HG03521 (cell line): ENCODE measurements at regions not wholly inside any gene's neighbourhood (a gene's known extent, or its start where the extent isn't known, plus 50 kb on each side); places are given as distances from the start of the nearest gene placed in this dataset.
"Not testable (repeated sequence)": the region's sequence is repeated elsewhere in the genome, so short reads cannot be mapped to it uniquely, and the experiment has no call there.

ENCODE experiments used
- ATAC-seq: cut with Tn5 transposase; IDR thresholded peaks from one replicate; pipeline ENCODE4 v1.9.1; 2021; ENCODE audit warnings: mild to moderate bottlenecking, moderate library complexity; ENCODE audit not compliant: unreplicated experiment

GRCh38 chr20:53778041-53778516 lies 184.4 kb upstream of the ZNF217 start:
- ATAC-seq, result no peak

GRCh38 chr20:53777402-53777801 lies 183.8 kb upstream of the ZNF217 start:
- not testable (repeated sequence) for ATAC-seq

GRCh38 chr20:53776858-53777257 lies 183.2 kb upstream of the ZNF217 start:
- no peak for ATAC-seq

- no peak for ATAC-seq
These were observed 181.0 kb upstream of the ZNF217 start for GRCh38 chr20:53774461-53775203.

GRCh38 chr20:53773792-53774401 lies 180.3 kb upstream of the ZNF217 start:
- ATAC-seq, result no peak

- ATAC-seq, result not testable (repeated sequence)
These were observed 179.6 kb upstream of the ZNF217 start for GRCh38 chr20:53773066-53773791.

GRCh38 chr20:53769041-53769440 lies 175.4 kb upstream of the ZNF217 start:
- no peak for ATAC-seq

- ATAC-seq, result no peak
These were observed 174.7 kb upstream of the ZNF217 start for GRCh38 chr20:53768329-53768728.

- ATAC-seq, result no peak
These were observed 173.7 kb upstream of the ZNF217 start for GRCh38 chr20:53767206-53767930.

- no peak for ATAC-seq
These were observed 170.8 kb upstream of the ZNF217 start for GRCh38 chr20:53764415-53764800.

- ATAC-seq, result no peak
These were observed 170.2 kb upstream of the ZNF217 start for GRCh38 chr20:53763707-53764414.

GRCh38 chr20:53762423-53762798 lies 168.8 kb upstream of the ZNF217 start:
- not testable (repeated sequence) for ATAC-seq

- ATAC-seq, result no peak
These were observed 166.4 kb upstream of the ZNF217 start for GRCh38 chr20:53760025-53760441.

- no peak for ATAC-seq
These were observed 163.9 kb upstream of the ZNF217 start for GRCh38 chr20:53757472-53757913.

GRCh38 chr20:53755733-53756531 lies 162.3 kb upstream of the ZNF217 start:
- no peak for ATAC-seq

- no peak for ATAC-seq
These were observed 160.3 kb upstream of the ZNF217 start for GRCh38 chr20:53753880-53754459.

GRCh38 chr20:53752971-53753879 lies 159.6 kb upstream of the ZNF217 start:
- ATAC-seq, result no peak

- no peak for ATAC-seq
These were observed 158.9 kb upstream of the ZNF217 start for GRCh38 chr20:53752583-53752970.
